ENCODE measurements at regions not wholly inside any gene's neighbourhood (a gene's known extent, or its start where the extent isn't known, plus 50 kb on each side); places are given as distances from the start of the nearest gene placed in this dataset.

GRCh38 chr11:37230865-37231264 is 632.8 kb upstream of the RAG2 start:
- Histone ChIP-seq H3K4me3 (replicated peaks; ENCODE audit: insufficient read depth, low read length) (no peak overlapping the region), H3K27ac (replicated peaks) (no peak overlapping the region), H3K27me3 (ENCODE audit: insufficient read depth, poor library complexity, severe bottlenecking) (no peaks in the 10 kb centered on the region)
- TF ChIP-seq GABPA (IDR thresholded peaks at IDR 0.05; ENCODE audit: low read depth) (no peak), POLR2AphosphoS5 (IDR thresholded peaks at IDR 0.05; ENCODE audit: low read depth) (no peak), CTCF (IDR thresholded peaks at IDR 0.05; ENCODE audit: insufficient read depth, low read length) (no peak), SPI1 (IDR thresholded peaks at IDR 0.05; ENCODE audit: borderline replicate concordance, low read depth) (no peak), REST (IDR thresholded peaks at IDR 0.05; ENCODE audit: insufficient replicate concordance, low read depth) (no peak)
- DNase-seq (ENCODE audit: low read depth in 1 of 2, low spot score in 1 of 2) = no peak

GRCh38 chr11:37223962-37224361 is 625.9 kb upstream of the RAG2 start:
- no peak overlapping the region for H3K27ac ChIP-seq (replicated peaks)
- no peak for TF ChIP-seq CTCF (IDR thresholded peaks at IDR 0.05; ENCODE audit: insufficient read depth, low read length)
- TF ChIP-seq REST (IDR thresholded peaks at IDR 0.05; ENCODE audit: insufficient replicate concordance, low read depth) = no peak
- no peak for TF ChIP-seq POLR2AphosphoS5 (IDR thresholded peaks at IDR 0.05; ENCODE audit: low read depth)
- TF ChIP-seq GABPA (IDR thresholded peaks at IDR 0.05; ENCODE audit: low read depth) = no peak
- TF ChIP-seq SPI1 (IDR thresholded peaks at IDR 0.05; ENCODE audit: borderline replicate concordance, low read depth) = no peak
- no peaks in the 10 kb centered on the region for H3K27me3 ChIP-seq (ENCODE audit: insufficient read depth, poor library complexity, severe bottlenecking)
- DNase-seq (ENCODE audit: low read depth in 1 of 2, low spot score in 1 of 2) = no peak
- no peak overlapping the region for H3K4me3 ChIP-seq (replicated peaks; ENCODE audit: insufficient read depth, low read length)

GRCh38 chr11:37203006-37203405 is 605.0 kb upstream of the RAG2 start:
- Histone ChIP-seq H3K4me3 (replicated peaks; ENCODE audit: insufficient read depth, low read length) (no peak overlapping the region), H3K27me3 (ENCODE audit: insufficient read depth, poor library complexity, severe bottlenecking) (no peaks in the 10 kb centered on the region), H3K27ac (replicated peaks) (no peak overlapping the region)
- DNase-seq (ENCODE audit: low read depth in 1 of 2, low spot score in 1 of 2) = no peak
- TF ChIP-seq POLR2AphosphoS5 (IDR thresholded peaks at IDR 0.05; ENCODE audit: low read depth) (no peak), REST (IDR thresholded peaks at IDR 0.05; ENCODE audit: insufficient replicate concordance, low read depth) (no peak), CTCF (IDR thresholded peaks at IDR 0.05; ENCODE audit: insufficient read depth, low read length) (no peak), GABPA (IDR thresholded peaks at IDR 0.05; ENCODE audit: low read depth) (no peak)

Data from HL-60 (cell line).